DOHH2 (cell line): ENCODE measurements at regions not wholly inside any gene's neighbourhood (a gene's known extent, or its start where the extent isn't known, plus 50 kb on each side); places are given as distances from the start of the nearest gene placed in this dataset.

ENCODE experiments used
- H3F3A ChIP-seq: fragments of 200-600 bp; sonication (generic), shearing (Covaris generic); 2 replicates; pipeline ENCODE4 v1.6.0; 2016; ENCODE audit warnings: antibody characterized with exemption, mild to moderate bottlenecking; ENCODE audit not compliant: control insufficient read depth, insufficient read depth
- H3K27ac ChIP-seq: fragments of 200-600 bp; sonication (generic); 2 replicates; pipeline ENCODE4 v1.5.1; 2014; ENCODE audit warnings: low read depth, mild to moderate bottlenecking, low read length, moderate library complexity
- H3K27me3 ChIP-seq: fragments of 200-600 bp; sonication (generic); 2 replicates; pipeline ENCODE4 v1.6.1; 2014; ENCODE audit warnings: mild to moderate bottlenecking, low read length, mixed read lengths; ENCODE audit not compliant: control insufficient read depth
- H3K36me3 ChIP-seq: fragments of 200-600 bp; sonication (generic); 2 replicates; pipeline ENCODE4 v1.6.1; 2014; ENCODE audit warnings: mild to moderate bottlenecking, low read length, moderate library complexity, mixed read lengths; ENCODE audit not compliant: control insufficient read depth
- H3K4me1 ChIP-seq: fragments of 200-600 bp; sonication (generic); 2 replicates; pipeline ENCODE4 v1.6.1; 2014; ENCODE audit warnings: mild to moderate bottlenecking, low read length, mixed read lengths; ENCODE audit not compliant: control insufficient read depth
- H3K4me2 ChIP-seq: fragments of 200-600 bp; sonication (generic); 2 replicates; pipeline ENCODE4 v1.6.0; 2014; ENCODE audit warnings: mild to moderate bottlenecking, low read length, moderate library complexity
- H3K4me3 ChIP-seq: fragments of 200-600 bp; sonication (generic); 2 replicates; pipeline ENCODE4 v1.5.1; 2014; ENCODE audit warnings: mild to moderate bottlenecking, low read length, mixed read lengths
- H3K79me2 ChIP-seq: fragments of 200-600 bp; sonication (generic); 2 replicates; pipeline ENCODE4 v1.6.1; 2014; ENCODE audit warnings: mild to moderate bottlenecking, low read length, mixed read lengths; ENCODE audit not compliant: control insufficient read depth
- H3K9me2 ChIP-seq: fragments of 200-600 bp; sonication (generic); replicated peaks from 2 replicates; pipeline ENCODE4 v1.6.1; 2014; ENCODE audit warnings: mild to moderate bottlenecking, low read length, mixed read lengths; ENCODE audit not compliant: control insufficient read depth
- H3K9me3 ChIP-seq: fragments of 200-600 bp; sonication (generic); 2 replicates; pipeline ENCODE4 v1.6.1; 2014; ENCODE audit warnings: antibody characterized with exemption, low read length, mixed read lengths; ENCODE audit not compliant: control insufficient read depth, insufficient read depth
- H4K20me1 ChIP-seq: fragments of 200-600 bp; sonication (generic); 2 replicates; pipeline ENCODE4 v1.6.0; 2014; ENCODE audit warnings: low read depth, mild to moderate bottlenecking, antibody characterized with exemption, low read length, moderate library complexity; ENCODE audit not compliant: control insufficient read depth, insufficient read depth
- EZH2phosphoT487 ChIP-seq: fragments of 200-600 bp; sonication (generic); IDR thresholded peaks from 2 replicates; pipeline ENCODE4 v1.6.1; 2017; ENCODE audit warnings: borderline replicate concordance, mild to moderate bottlenecking, antibody characterized with exemption, low read length, moderate library complexity, mixed read lengths
- TF ChIP-seq, protein P1 (sequence below): fragments of 200-600 bp; sonication (generic); IDR thresholded peaks from one replicate; pipeline ENCODE4 v1.5.1; 2014; ENCODE audit warnings: antibody characterized with exemption, mild to moderate bottlenecking, low read depth, low read length; ENCODE audit not compliant: poor library complexity, severe bottlenecking

DNA sequence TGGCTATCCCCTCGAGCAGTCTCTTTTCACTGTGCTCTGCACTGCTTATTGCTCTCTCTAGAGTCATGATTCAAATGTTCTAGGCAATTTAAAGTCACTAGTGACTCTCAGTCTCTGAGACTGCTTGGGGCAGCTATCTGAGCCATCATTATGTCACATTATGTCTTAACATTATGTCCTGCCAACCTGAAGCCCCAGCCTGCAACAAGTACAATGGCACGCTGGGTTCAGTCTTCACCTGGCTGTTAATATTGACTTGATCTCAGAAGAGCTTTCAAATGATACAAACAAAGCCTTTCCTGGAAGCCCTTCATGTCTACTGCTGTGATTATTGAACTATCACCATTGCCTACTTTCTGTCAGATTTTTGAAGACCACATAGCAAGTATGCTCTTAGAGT is 128.1 kb upstream of the GRM7 start:
- no peak overlapping the region for H3K4me2 ChIP-seq
- no peaks in the 10 kb centered on the region for H3K27me3 ChIP-seq
- no peaks in the 10 kb centered on the region for H3K36me3 ChIP-seq
- no peak overlapping the region for H3K27ac ChIP-seq
- no peak overlapping the region for H3K4me3 ChIP-seq
- H3K9me3 ChIP-seq, result no peaks in the 10 kb centered on the region
- no peaks in the 10 kb centered on the region for H3K9me2 ChIP-seq
- H3K4me1 ChIP-seq, result no peaks in the 10 kb centered on the region
- H4K20me1 ChIP-seq, result no peaks in the 10 kb centered on the region
- TF ChIP-seq, protein P1, sequence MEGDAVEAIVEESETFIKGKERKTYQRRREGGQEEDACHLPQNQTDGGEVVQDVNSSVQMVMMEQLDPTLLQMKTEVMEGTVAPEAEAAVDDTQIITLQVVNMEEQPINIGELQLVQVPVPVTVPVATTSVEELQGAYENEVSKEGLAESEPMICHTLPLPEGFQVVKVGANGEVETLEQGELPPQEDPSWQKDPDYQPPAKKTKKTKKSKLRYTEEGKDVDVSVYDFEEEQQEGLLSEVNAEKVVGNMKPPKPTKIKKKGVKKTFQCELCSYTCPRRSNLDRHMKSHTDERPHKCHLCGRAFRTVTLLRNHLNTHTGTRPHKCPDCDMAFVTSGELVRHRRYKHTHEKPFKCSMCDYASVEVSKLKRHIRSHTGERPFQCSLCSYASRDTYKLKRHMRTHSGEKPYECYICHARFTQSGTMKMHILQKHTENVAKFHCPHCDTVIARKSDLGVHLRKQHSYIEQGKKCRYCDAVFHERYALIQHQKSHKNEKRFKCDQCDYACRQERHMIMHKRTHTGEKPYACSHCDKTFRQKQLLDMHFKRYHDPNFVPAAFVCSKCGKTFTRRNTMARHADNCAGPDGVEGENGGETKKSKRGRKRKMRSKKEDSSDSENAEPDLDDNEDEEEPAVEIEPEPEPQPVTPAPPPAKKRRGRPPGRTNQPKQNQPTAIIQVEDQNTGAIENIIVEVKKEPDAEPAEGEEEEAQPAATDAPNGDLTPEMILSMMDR, result no peak
- no peak for TF ChIP-seq EZH2phosphoT487
- H3K79me2 ChIP-seq, result no peaks in the 10 kb centered on the region
- no peaks in the 10 kb centered on the region for H3F3A ChIP-seq

DNA sequence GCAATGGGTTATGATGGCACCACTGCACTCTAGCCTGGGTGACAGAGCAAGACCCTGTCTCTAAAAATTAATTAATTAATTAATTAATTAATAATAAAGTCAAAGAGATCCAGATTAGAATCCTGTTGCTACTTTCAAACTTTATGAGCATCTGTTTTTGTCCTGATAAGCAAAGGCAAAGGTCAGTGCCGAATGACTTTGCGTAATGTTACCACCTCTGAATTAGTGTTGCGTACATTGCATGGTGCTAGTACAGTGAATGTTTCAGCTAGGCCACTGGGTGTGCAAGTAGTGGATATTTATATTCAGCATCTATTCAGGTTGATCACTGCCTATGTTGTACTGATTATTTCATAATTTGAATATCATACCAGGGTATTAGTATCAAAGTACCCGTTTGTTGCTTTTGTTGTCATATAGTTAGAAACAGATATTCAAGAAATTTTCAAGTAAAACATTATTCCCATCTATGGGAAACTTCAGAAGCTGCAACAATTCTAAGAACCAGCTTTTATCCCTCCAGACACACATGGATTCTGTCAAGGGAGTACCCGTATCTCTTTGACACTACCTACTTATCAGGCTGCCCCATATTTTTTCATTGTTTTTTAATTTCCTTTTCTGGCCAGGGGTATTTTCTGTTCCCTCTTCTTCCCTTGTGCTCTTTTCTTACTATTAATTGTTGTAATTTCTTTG is 127.1 kb upstream of the GRM7 start:
- Histone ChIP-seq H3K4me2 (no peak overlapping the region), H3K27me3 (no peaks in the 10 kb centered on the region), H3K27ac (no peak overlapping the region), H3K4me3 (no peak overlapping the region), H3F3A (no peaks in the 10 kb centered on the region), H3K4me1 (no peaks in the 10 kb centered on the region), H3K79me2 (no peaks in the 10 kb centered on the region), H3K9me2 (no peaks in the 10 kb centered on the region), H3K9me3 (no peaks in the 10 kb centered on the region), H3K36me3 (no peaks in the 10 kb centered on the region), H4K20me1 (no peaks in the 10 kb centered on the region)
- TF ChIP-seq EZH2phosphoT487, result no peak
- TF ChIP-seq, protein P1, result no peak

DNA sequence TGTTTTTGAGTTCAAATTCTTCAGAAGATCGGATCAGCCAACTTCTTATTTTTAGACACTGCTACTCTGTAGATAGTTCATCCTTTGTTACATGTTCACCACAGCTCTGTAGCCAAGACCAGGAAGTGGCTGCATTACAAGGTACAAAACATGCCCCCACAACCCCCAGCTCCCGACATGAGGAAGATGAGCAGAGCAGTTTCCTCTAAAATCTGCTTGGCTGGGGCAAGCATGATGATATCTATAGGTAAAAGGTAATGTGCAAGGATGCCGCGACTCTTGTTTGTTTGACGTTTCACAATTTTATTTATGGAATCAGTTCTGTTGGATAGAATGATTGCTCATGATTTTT is 126.5 kb upstream of the GRM7 start:
- H3K4me2 ChIP-seq, result no peak overlapping the region
- no peaks in the 10 kb centered on the region for H4K20me1 ChIP-seq
- H3K27me3 ChIP-seq, result no peaks in the 10 kb centered on the region
- no peaks in the 10 kb centered on the region for H3K36me3 ChIP-seq
- no peaks in the 10 kb centered on the region for H3K4me1 ChIP-seq
- no peak overlapping the region for H3K27ac ChIP-seq
- no peaks in the 10 kb centered on the region for H3K9me2 ChIP-seq
- no peaks in the 10 kb centered on the region for H3K79me2 ChIP-seq
- H3F3A ChIP-seq, result no peaks in the 10 kb centered on the region
- no peak for TF ChIP-seq EZH2phosphoT487
- TF ChIP-seq, protein P1, result no peak
- no peaks in the 10 kb centered on the region for H3K9me3 ChIP-seq
- no peak overlapping the region for H3K4me3 ChIP-seq
